ENCODE measurements at regions not wholly inside any gene's neighbourhood (a gene's known extent, or its start where the extent isn't known, plus 50 kb on each side); places are given as distances from the start of the nearest gene placed in this dataset.

- TF ChIP-seq CSRNP2 (CRISPR knock-in tag; conservative IDR thresholded peaks at IDR 0.05; ENCODE audit: low read depth) (no peak), POLR2AphosphoS5 (IDR thresholded peaks at IDR 0.05; ENCODE audit: low read depth, low read length) (no peak), RARG (CRISPR knock-in tag; IDR thresholded peaks at IDR 0.05; ENCODE audit: low read depth) (no peak), PBX3 (CRISPR knock-in tag; IDR thresholded peaks at IDR 0.05; ENCODE audit: borderline replicate concordance) (no peak), HIVEP1 (CRISPR knock-in tag; IDR thresholded peaks at IDR 0.05) (no peak), ETS1 (CRISPR knock-in tag; IDR thresholded peaks at IDR 0.05) (no peak)
Observed at GRCh38 chr9:25308549-25308948, 369.7 kb downstream of the TUSC1 start.

All from HepG2 (cell line).